GM12873 (cell line): ENCODE measurements at regions not wholly inside any gene's neighbourhood (a gene's known extent, or its start where the extent isn't known, plus 50 kb on each side); places are given as distances from the start of the nearest gene placed in this dataset.

ENCODE experiments used
- TF ChIP-seq, protein P1 (sequence below): IDR thresholded peaks from 2 replicates; pipeline ENCODE4 v1.5.1; 2012; ENCODE audit warnings: low read depth, mild to moderate bottlenecking, moderate library complexity, low read length, control low read depth; ENCODE audit not compliant: insufficient read depth; ENCODE audit errors: missing control alignments

DNA sequence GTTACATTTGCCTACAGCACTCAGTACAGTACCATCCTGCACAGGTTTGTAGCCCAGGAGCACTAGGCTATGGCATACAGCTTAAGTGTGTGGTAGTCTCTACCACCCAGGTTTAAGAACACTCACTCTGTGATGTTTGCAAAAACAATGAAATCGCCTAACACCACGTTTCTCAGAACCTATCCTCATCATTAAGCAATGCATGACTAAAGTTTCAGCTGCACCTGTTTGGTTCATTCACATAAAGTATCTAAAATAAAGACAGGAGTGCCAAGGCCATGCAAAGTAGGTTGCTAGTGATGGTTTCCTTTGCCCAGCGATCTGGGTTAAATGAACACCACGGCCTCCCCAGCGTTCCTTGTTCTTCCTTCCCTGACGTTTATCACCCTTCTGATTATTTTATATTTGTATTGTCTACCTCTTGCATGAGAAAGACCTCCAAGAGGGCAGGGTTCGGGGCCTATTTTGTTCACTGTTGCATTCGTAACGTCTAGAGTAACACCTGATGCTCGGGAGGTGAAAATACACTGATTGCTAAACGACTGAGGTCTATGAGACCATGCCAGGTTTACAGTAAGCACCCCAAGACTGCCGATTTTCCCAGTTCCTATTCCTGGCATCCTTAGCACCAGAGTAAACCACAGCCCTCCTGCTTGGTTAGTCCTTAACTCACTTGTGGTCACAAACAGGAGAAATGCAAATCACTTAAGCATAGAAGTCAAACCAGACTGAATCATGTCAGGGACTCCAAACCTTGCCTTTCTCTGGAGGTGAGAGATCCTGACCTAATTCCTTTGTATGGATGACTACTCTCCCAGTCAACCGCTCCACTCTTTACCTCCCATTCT, 204.1 kb upstream of the NFE2L3 start:
- TF ChIP-seq, protein P1, sequence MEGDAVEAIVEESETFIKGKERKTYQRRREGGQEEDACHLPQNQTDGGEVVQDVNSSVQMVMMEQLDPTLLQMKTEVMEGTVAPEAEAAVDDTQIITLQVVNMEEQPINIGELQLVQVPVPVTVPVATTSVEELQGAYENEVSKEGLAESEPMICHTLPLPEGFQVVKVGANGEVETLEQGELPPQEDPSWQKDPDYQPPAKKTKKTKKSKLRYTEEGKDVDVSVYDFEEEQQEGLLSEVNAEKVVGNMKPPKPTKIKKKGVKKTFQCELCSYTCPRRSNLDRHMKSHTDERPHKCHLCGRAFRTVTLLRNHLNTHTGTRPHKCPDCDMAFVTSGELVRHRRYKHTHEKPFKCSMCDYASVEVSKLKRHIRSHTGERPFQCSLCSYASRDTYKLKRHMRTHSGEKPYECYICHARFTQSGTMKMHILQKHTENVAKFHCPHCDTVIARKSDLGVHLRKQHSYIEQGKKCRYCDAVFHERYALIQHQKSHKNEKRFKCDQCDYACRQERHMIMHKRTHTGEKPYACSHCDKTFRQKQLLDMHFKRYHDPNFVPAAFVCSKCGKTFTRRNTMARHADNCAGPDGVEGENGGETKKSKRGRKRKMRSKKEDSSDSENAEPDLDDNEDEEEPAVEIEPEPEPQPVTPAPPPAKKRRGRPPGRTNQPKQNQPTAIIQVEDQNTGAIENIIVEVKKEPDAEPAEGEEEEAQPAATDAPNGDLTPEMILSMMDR, result no peak

DNA sequence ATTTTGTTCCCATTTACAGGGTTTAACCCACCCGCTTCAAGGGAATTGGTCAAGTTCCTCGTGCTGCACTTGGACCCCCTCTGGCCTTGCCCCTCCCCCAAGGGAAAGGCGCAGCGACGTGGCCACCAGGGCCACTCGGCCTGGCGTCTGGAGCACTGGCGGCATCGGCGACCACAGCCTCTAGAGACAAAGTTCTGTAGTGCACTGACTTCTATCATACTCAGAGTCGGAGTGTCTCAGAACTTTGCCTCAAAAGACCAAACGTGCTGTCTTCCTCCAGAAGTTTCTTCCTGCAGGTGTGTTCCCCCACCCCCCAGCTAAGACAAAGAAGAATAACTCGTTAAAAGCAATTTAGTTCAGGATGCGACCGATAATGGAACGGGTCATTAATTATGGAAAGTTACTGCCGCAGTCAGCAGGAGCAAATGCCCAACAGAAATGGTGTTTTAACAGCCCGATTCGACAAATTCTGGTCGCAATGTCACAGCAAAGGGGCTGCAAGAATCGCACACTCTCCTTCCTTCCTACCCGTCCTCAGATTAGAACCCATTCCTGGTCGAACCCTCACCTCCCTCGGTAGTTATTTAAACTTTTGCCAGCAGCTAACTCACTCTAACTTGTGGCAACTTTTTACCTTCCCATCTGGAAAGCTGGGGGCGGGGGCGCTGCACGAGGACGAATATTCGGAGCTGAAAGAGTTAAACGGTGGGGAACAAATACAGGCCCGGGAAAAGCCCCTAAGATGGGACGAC, 202.1 kb upstream of the NFE2L3 start:
- TF ChIP-seq, protein P1, result peak; percentile 49

DNA sequence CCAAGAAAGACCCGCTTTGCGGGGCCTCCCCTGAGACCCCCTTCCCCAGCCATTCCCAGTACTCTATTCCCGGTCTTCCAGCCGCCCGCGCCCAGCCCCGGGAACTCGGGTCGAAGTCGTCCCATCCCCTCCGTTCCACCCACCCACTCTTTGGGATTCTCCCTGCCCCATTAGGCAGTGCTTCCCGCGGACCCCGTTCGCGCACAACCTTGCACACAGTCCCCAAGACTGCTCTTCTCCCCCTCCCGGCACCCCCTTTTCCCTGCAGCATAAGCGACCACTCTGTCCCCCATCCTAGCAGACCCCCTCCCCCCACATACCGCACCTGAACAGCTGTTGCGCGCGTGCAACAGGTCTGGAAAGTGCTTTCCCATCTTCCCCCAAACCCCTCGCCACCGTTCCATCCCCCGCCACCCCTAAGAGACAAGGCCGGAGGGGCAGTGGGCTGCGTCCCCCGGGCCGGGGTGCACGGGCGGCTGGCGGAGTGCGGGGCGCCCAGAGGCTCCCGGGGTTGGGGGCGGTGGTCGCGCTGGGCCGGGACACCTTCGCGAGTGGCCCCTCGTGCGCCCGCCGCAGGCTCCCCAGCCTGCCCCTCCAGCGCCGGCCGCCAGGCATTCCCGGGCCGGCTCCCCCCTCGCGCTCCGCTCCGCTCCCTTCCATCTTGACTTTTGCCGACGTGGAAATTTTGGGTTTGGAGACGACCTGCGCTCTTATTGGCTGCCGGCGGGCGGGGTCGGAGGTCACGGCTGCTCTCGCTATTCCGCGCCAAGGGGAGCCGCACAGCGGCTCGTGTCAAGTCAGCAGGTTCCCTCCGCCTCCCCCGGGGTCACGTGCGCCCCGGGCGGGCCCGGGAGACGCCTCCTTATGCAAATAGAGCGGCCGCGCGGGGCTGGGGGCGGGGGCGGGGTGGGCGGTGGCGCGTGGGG, 201.2 kb upstream of the NFE2L3 start:
- TF ChIP-seq, protein P1, result no peak

DNA sequence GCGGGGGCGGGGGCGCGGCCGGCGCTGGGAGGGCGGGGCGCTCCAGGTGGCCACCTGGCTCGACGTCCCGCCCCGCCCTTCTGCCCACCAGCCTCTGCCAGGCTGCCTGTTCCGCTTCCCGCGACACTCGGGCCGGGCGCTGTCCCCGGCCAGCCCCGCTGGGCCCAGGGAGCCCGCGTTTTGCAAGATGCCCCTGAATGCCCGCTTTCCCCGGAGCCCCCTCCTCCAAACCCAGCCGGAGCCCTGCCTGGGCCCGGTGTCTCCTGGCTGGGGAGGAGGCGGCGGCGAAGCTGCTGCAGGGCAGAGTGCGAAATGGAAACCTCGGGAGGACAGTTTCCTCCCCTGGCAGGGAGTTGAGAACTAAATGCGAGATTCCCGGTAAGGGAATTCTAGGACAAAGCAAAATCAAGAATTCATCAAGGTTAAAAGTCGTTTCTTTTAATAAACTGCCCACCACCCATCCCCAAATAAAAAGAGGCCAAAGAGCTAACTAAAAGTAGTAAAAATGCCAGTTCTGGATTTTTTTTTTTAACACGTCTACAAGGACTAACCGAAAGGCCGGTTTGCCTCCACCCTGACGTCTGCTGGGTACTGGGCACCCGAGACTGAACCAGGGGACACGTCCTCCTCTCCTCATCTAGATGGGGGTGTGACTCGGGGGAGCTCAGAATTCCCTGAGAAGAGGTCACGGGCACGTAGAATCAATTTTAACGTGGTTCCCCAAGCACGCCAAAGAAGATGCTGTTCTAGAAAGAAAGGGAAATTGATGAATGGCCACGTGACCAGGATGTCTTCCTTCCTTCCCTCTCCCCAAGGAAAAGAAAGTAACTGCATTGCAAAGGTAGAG, 200.4 kb upstream of the NFE2L3 start:
- TF ChIP-seq, protein P1, result no peak

DNA sequence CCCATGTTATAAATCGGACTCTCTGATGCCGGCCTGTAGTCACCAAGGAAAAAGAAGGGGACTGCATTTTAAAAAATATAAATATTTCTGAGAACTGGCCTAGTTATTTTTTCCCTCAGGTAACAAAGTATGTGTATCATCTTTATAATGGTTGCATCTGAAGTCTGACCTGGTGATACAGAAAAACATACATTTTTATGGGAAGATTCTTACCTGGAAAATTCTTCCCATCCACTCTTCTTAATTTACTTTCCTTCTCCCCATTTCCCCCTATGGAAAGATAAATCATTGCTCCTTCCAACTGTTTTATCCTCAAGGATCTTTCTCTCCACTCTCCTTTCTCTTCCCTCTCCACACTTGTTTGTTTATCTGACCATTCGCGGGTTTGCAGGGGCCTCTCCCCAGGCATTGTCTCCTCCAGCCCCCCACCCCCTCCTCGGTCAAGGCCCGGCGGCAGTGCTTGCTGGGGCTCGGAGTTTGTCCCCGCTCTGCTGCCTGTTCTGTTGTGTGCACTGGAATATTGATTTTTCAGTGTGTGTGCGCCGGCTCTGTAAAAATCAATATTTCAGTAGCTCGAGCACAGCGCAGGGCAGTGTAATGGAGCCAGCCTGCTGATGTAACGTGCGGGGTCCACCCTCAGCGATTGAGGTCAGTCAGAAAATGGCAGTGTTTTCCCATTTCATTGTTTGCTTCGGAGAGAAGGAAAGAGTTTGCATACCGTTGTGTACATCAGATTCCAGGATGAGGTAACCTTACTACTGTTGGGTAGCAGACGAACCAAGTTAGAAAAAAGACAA, 199.5 kb upstream of the NFE2L3 start:
- TF ChIP-seq, protein P1, result no peak

DNA sequence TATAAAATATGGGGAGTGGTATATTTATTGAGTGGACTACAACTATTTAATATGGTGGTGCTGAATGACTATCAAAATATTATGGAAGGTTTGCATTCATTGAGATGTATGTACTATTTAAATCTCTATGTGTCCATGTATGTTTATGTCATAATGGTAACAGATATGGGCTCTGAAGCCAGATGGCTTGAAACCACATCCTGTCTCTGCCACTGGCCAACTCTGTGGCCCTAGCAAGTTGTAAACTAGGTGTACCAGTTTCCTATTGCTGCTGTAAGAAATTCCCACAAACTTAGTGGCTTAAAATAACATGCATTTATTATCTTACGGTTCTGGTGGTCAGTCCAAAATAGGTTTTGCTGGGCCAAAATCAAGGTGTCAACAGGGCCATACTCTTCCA, 198.1 kb upstream of the NFE2L3 start:
- TF ChIP-seq, protein P1, result no peak
